HG02981 (cell line): ENCODE measurements at regions not wholly inside any gene's neighbourhood (a gene's known extent, or its start where the extent isn't known, plus 50 kb on each side); places are given as distances from the start of the nearest gene placed in this dataset.

Experiments
- ATAC-seq: cut with Tn5 transposase; IDR thresholded peaks from one replicate; pipeline ENCODE4 v1.9.1; 2021; ENCODE audit warnings: mild to moderate bottlenecking, moderate library complexity; ENCODE audit not compliant: unreplicated experiment

DNA sequence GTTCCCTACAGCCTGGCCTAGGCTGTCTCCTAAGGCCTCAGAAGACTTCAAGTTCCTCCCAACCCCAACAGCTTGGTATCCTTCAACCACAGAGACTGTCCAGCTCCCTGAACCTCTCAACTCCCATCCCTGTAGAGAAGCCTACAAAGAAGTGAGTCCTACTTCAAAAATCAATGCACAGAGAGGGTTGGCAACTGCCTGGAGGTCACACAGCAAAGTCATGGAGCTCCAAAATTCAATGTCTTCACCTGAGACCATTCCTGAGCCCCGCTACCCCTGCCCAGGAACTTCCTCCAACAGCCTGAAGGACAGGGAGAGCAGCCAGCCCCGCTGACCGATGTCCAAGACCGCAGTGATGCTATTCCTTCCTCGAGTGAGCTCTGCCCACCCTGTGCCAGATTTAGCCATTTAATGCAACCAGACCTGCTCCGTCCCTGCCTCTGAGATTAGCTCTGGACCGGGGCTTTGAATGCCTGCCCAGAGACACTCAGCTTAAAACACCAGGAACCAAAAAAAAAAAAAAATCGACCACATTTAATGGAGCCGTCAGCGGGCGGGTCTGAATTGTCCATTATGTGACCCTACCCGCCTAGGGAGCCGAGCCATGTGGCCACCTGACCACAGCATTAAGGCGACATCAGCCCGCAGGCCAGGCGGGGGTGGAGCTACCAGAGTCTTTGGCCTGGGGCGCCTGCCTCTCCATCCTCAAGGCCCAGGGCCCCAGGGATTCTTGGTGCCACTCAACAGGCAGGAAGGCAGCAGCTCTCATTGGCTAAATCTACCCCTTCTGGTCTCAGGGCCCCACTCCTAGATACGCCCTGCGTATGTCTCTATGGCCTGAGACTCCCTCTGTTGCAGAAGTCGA is 148.6 kb downstream of the SYF2 start:
- ATAC-seq, result no peak

DNA sequence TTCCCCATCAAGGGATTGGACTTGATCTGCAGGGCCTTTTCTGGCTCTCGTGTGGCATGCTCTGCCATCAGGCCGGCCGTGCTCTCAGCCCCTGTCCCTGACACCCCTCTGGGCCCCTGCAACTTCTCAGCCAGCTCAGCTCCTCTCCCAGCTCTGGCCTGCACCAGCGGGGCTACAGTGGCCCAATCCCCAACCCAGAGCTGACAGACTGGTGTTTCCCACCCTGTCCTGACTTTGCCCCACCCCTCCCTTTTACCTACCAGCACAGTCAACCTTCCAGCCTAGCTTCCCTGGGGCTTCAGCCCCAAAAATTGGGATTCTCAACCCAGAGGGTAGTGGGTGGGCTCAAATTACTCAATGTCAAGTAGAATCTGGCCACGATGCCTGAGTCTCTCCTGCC is 149.3 kb downstream of the SYF2 start:
- no peak for ATAC-seq

DNA sequence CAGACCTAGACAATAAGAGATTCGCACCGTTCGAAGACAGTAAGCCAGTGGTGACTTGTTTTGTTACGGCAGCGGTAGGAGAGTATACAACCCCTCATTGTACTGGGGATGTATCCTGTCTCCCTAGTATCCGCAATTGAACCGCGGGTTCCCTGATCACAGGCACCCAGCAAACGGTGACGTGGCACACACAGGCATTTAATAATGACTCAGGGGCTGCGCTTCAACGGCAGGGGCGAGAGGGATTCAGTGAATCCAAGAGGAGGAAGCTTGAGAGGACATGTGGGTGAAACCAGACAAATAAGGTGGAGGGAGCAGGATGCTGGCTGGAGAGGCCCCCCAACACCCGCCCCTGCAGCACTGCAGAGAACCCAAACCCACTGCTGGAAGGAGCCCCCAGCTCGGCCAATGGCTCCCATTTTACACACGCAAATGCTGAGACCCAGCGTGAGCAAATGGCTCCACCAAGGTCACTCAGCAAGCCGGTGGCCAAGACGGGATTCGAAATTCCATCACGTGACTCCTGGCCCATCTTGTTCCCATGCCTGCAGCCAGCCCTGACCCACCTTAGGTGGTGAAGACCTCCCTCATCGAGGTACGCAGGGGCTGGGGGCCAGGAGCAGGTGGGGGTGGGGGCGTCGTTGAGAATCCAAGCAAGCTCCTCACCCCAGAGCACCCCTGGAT is 149.9 kb downstream of the SYF2 start:
- ATAC-seq, result no peak

DNA sequence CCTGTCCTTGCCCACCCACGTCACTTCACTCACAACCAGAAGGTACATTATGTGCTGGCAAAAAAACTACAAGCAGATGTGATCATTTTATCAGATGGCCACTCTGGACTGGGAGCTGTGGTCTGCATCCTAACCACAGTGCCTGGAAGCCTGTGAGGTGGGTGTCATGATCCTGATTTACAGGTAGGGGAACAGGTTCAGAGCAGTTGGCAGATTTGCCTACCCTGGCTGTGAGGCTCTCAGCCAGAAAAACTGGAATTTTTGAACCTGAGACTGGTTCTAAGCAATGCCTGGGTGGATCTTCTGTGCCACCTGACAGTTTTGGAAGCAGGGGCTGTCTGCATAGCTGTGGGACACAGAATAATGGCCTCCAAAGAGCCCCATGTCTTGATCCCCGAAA is 150.8 kb downstream of the SYF2 start:
- no peak for ATAC-seq

DNA sequence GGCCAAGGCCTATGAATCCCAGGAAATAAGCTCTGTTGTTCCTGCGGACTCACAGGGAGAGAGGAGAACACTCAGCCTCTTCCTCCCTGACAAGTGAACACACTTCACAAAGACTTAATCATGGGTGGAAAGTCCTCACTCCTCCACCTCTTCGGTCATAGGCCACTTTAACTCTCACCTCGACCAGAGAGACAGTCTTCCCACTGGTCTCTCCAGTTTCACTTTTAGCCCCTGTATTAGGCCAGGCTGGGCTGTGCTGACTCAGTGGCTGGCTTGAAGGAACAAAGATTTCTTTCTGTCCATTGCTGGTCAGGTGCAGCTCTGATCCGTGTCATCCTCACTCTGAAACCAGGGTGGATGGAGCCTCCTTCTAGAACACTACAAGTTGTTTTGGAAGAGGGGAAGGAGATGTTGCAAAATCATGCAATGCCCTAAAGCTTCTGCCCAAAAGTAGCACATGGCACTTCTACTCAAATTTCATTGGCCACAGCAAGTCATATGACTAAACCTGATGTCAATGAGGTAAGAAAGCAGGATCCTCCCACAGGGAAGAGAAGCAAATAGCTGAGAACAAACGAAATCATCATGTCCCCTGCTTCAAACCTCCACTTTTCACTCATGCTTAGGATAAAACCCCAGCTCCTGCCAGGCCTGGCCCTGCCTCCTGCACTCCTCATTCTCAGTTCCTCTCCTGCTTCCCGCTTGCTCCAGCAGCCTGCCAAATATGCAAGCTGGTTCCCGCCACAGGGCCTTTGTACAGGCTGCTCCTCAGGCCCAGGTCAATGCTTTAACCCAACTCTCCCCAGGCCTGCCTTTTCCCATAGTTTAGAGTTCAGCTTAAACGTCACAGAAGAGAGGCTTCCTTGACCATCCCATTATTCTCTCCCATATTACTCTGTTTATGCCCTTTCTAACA is 150.5 kb upstream of the RUNX3 start:
- no peak for ATAC-seq

DNA sequence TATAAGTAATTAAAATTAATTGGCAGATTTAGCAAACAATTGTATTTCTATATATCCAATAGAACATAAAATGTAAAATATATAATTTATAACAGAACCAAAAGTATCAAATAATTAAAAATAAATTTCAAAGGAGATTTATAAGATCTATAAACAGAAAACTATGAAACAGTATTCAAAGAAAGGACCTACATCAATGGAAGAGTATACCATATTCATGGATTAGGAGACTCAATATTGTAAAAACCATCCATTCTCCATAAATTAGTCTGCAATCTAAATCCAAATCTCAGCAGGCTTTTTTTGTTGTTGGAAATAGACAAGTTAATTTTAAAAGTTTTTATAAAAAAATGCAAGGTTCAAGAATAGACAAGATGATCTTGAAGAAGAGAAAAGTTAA is 149.0 kb upstream of the RUNX3 start:
- ATAC-seq, result no peak

DNA sequence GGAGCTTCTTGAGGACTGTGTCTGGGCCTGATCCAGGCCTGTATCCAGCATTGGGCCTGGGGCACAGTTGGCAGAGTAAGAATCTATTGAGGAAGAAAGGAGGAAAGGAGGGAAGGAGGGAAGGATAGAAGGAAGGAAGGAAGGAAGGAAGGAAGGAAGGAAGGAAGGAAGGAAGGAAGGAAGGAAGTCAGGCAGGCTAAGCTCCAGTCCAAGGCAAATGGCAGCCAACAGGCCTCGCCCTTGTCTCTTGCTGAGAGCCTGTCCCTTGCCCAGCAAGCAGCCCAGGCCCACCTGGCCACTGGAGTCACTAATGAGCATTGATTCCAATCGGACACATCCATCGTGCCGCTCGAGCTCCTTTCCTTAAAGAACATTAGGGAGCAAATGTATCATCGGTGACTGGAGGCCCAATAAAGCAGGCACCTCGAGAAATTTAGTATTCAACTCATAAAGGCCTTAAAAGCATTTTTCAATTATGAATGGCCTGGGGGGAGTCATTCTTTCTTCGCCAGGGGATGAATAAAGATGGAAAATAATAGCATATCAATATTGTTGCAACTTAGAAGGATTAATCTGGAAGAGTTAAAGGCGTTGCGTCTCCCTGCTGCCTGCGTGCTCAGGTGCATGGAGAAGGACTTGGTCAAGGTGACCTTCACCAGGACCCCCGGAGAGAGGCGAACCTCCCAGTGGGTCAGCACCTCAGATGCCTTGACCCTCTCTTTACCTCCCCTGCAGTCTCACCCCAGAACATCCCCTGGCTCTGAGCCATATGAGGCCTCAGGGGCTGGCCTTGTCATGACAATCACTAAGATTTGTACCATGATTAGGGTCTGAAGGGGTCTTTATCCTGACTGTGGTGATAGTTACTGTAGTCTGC is 144.5 kb upstream of the RUNX3 start:
- ATAC-seq, result no peak

DNA sequence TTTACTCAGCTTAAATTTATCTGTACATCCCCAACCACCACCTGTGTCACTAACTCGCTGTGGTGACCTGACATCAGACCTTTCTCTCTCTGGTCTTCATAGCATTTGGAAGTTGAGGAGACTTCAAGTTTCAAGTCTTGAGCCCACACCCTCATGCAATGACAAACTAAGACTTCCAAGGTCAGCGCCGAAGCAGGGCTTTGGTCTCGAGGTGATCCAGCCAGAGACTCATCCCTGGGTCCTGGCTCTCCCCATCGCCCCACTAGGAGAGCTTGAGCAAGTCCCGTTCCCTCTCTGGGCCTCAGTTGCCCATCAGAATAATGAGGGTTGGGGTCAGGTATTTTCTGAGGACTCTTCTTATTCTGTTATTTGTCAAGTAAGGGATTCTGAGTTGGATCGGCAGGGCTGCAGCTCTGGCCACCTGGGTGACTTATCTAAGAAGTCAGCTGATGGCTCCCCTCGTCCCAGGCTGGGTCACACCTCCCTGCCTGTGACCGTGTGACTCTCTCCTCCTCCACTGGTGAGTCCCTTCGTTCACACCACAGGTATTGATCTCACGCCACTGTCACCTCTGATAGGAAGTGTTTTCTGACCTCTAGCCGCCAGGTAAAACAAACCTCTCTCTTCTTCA is 143.7 kb upstream of the RUNX3 start:
- no peak for ATAC-seq

DNA sequence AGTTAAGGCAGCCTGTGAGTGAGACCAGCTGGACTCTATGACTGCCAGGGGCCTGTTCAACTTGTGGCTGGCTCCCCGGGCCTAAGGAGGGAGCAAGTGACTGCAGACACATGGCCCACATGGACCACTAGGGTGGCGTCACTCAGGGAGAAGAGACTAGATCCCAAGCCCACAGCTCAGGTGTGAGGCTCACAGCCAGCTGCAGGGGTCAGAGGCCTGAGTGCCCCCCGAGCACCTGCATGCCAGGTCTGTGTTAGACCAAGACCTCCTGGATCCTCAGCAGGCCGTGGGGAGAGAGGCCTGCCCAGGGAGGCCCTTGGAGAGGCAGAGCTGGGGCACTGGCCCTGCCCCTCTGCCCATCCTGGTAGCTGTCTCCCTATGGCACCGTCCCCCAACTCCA is 142.4 kb upstream of the RUNX3 start:
- no peak for ATAC-seq

DNA sequence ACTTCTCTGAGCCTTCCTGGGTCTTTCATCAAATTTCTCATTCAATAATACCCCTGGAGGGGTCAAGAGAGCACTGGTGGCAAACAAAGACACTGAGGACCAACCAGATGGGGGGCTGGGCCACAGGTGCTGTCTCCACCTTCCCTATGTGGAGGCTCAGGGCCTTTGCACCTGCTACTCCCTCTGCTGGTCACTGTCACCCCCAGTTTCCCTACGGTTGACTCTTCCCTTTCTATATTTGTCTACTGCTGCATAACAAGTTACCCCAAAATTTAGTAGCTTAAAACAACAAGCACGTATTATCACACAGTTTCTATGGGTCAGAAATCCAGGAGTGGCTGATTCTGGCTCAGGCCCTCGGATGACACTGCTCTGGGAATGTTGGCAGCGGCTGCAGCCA is 138.8 kb upstream of the RUNX3 start:
- no peak for ATAC-seq

DNA sequence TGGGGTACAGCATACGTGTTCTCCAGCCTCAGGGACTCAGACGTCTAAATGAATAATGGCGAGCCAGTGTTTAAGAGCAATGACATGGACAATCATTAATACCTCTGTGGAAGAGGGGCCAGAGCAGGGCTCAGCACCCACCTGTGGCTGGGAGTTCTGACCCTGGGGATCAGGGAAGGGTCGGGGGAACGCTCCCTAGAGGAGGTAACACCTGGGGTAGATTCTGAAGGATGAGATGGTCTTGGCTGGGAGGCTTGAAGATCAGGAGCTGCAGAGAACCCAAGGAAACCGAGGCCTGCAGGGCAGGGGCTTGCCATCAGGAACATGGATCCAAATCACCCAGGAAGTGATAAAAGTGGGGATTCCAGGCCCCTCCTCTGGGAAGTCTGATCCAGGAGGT is 138.2 kb upstream of the RUNX3 start:
- no peak for ATAC-seq

DNA sequence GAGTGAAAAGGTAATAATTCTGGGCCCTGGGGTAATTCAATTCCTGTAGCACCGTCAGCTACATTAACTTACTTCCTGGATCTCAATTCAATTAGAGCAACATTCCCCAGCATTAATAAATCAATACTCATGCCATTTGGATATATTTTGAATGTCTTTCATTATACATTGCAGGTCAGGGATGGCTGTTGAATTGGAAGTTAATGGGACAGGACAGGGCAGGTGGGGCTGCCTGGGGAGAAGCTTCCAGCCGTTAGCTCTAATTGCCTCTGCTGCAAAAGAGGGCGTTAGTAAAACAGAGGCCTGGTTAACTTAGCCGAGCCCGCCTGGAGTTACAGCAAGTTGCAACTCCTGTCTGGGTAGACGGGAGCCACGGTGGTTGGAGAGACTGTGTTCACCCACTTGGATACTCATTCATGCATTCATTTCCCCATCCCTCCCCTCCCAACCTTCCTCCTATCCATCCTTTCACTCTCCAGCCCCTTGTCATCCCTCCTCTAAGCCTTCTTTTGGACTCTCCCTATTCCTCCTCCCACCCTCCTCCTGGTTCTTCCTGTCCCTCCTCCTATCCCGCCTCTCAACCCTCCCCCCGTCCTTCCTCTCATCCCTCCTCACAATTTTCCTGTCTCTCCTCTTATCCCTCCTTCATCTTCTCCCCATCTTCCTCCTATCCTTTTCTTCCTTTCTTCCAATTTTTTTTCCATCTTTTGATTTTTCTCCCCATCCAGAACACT is 137.6 kb upstream of the RUNX3 start:
- no peak for ATAC-seq

DNA sequence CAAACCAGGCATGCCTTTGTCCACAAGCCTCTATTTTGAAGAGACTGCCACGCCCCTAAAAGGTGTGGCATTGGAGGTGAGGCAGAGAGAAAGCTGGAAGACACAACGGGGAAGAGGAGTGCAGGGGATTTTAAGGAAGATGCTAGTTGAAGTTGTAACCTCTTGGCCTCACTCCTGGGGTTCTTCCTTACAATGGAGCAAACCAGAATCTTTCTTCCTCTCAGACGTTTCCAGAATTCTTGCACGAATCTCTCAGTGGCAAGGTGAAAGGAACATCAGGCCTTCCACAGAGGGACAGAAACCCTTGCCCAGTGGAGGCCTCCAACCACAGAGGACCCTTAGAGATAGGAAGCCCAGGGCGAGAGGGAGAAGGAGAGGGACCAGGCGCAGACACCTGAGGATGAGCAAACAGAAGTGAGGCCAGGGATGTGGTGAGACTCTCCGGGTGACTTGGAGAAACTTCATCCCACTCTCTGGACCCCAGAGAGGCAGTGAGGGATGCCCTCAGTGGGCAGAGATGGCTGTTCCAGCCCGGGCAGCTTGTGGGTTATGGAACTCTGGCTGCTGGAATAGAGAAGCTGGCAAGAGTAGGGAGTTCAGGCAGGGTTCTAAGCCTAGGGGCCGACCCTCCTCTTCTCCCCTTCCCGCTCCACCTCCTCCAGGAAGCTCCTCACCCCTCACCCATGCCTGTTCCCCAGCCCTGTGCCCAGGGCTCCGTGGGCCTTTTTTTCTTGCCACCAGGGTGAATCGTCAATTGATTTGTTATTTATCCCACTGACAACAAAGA is 136.8 kb upstream of the RUNX3 start:
- ATAC-seq, result no peak

DNA sequence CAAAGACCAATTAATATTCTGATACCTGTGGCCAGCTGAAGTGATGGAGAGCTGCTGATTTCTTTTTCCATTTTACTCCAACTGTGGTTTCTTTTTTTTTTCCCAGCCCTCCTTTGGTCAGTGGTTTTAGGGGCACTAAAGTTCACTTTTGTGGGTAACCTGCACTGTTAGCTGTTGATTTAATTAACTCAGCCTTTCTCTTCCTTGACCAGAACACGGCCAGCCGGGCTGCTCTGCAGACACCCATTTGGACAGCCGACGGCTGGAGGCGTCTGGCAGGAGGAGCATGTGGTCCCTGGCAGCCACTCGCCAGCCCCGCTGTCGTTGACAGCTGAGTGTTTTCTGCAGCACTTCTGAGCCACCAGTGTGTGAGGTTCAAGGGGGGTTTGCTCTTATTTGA is 136.2 kb upstream of the RUNX3 start:
- ATAC-seq, result no peak

DNA sequence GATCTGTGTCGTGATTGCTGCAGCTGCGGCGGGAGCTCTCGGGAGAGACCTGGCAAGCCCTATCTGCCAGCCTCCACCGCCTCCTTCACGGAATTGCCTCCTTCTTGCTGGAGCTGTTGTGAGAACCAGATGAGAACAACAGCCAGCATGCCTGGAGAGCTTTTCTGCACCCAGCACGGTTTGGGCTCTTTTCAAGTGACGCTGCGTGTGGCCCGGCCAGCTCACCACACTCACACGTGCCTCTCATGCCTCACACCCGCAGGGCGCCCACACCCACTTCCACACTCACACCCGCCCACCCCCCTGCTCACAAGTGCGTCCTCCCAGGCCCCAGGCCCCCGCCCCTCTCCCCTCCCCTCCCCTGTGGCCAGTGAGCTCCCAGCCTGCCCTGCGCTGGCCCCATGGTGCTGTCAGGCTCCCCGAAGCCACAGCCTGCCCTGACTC is 135.7 kb upstream of the RUNX3 start:
- no peak for ATAC-seq

DNA sequence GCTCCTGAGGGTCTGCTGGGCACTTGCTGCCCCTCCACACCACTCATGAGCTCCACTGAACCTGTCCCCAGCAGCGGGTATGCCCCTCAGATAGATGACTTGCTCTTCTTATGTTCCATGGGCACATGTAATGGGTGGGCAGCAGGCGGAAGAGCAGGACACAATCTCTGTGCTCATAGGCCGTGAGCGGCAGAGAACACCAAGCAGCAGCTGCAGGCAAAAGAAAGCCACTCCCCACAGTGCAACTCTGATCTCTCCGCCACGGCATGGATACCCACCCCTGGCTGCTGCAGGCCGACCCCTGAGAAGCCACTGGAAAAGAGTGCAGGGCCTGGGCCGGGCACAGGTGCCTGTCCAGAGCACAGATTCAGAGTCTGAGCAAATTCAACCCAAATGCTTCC is 135.2 kb upstream of the RUNX3 start:
- no peak for ATAC-seq

DNA sequence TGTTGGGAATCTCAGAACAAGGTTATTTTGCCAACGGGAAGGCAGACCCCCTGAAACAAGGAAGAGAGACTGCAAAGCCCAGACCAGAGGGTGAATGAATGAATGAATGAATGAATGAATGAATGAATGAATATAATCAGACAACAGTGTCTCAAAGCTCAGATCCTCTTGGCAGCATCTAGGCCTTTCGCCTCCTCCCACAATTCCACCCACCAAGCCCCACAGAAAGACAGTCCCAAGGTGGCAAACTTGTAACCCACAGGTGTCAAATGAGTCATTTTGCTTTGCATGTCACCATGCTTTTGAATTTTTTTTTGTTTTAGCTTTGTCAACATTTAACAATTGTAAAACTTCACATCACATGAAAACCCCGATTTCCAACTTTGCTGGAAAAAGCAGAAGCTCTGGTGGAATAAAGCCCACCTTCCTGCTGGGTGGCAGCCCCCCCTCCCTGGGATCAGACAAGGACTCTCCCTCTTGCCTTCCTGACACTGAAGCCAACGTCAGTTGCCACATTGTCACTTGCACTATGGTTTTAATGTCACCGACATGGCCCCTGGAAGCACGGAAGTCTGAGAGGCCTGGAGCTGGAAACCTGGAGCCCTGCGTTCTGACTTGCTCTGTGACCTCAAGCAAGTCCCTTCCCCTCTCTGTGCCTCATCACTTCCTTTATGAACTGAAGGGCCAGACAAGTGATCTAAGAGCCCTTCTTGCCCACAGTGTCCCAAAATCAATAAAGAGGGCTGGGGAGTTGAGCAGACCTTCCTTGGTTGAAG is 134.6 kb upstream of the RUNX3 start:
- no peak for ATAC-seq
